Neural progenitor cell (in vitro differentiated cells): ENCODE measurements at regions not wholly inside any gene's neighbourhood (a gene's known extent, or its start where the extent isn't known, plus 50 kb on each side); places are given as distances from the start of the nearest gene placed in this dataset.

Experiments
- EZH2phosphoT487 ChIP-seq: fragments of 200-600 bp; sonication (generic); IDR thresholded peaks from 2 replicates; pipeline ENCODE4 v1.6.1; 2017; ENCODE audit warnings: antibody characterized with exemption
- TF ChIP-seq, protein P1 (sequence below): fragments of 200-600 bp; sonication (generic); IDR thresholded peaks from 2 replicates; pipeline ENCODE4 v1.5.1; 2017; ENCODE audit warnings: antibody characterized with exemption, mild to moderate bottlenecking

DNA sequence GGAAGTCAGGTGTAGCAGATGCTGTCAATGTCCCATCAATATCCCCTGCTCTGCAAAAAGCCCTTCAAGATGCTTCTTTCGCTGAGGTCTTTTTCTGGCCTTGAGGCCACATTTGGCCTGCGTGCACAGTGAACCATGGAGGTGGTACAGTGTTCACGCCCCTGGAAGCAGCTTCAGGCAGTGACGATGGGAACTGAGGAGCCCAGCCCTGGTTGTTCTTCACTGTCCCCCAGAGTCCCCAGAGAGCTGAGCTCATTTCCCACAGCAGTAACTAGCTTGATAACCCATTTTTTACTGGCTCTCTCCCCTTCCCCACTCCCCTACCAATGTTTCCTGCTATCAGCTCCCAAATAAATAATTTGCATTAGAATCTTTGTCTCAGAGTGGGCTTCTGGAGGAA lies 76.5 kb downstream of the OLIG1 start:
- no peak for TF ChIP-seq EZH2phosphoT487
- TF ChIP-seq, protein P1, sequence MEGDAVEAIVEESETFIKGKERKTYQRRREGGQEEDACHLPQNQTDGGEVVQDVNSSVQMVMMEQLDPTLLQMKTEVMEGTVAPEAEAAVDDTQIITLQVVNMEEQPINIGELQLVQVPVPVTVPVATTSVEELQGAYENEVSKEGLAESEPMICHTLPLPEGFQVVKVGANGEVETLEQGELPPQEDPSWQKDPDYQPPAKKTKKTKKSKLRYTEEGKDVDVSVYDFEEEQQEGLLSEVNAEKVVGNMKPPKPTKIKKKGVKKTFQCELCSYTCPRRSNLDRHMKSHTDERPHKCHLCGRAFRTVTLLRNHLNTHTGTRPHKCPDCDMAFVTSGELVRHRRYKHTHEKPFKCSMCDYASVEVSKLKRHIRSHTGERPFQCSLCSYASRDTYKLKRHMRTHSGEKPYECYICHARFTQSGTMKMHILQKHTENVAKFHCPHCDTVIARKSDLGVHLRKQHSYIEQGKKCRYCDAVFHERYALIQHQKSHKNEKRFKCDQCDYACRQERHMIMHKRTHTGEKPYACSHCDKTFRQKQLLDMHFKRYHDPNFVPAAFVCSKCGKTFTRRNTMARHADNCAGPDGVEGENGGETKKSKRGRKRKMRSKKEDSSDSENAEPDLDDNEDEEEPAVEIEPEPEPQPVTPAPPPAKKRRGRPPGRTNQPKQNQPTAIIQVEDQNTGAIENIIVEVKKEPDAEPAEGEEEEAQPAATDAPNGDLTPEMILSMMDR, result no peak
